GM12878 (cell line): ENCODE measurements at regions not wholly inside any gene's neighbourhood (a gene's known extent, or its start where the extent isn't known, plus 50 kb on each side); places are given as distances from the start of the nearest gene placed in this dataset.

Source experiments
- ATAC-seq: fragments of 200-7000 bp; cut with Tn5 transposase; 3 replicates; pipeline ENCODE4 v1.9.1; 2020; ENCODE audit warnings: mild to moderate bottlenecking, moderate library complexity
- BruUV-seq: library from RNA; stranded (reverse); fragments of 400-500 nt; replicated peaks from 2 replicates; lab custom pipeline; 2021; lab: Mats Ljungman, UMichigan
- CTCF ChIA-PET: fragments of 300-600 bp; sonication (Branson Sonifier 250); formaldehyde crosslinking; extraction: SDS; loops from one replicate; lab custom pipeline; 2021; ENCODE audit warnings: inconsistent platforms; lab: Yijun Ruan, JAX
- POLR2A ChIA-PET: fragments of 350-600 bp; formaldehyde crosslinking; extraction: SDS; loops from one replicate; lab custom pipeline; 2021; ENCODE audit warnings: inconsistent platforms; lab: Charles Lee
- RAD21 ChIA-PET: fragments of 300-600 bp; sonication (Branson Sonifier 250); formaldehyde crosslinking; loops from one replicate; lab custom pipeline; 2023; ENCODE audit warnings: antibody characterized with exemption; ENCODE audit not compliant: unreplicated experiment; lab: Charles Lee
- SMC1A ChIA-PET: fragments of 300-600 bp; sonication (Branson Sonifier 250); formaldehyde crosslinking; loops from one replicate; lab custom pipeline; 2023; ENCODE audit not compliant: unreplicated experiment, uncharacterized antibody; lab: Charles Lee
- DNase-seq: peaks from one replicate; pipeline ENCODE4 v3.0.0-alpha.2; 2011; ENCODE audit warnings: low read depth, low spot score
- FAIRE-seq: peaks from 3 replicates; lab custom pipeline; 2011; peaks lifted over from hg19 to GRCh38; lab: Jason Lieb, UNC
- H2AFZ ChIP-seq: 2 replicates; pipeline ENCODE4 v1.6.0; 2011; ENCODE audit warnings: low read depth, low read length, control low read depth; ENCODE audit not compliant: control insufficient read depth
- H3K27ac ChIP-seq: 2 replicates; pipeline ENCODE4 v1.5.1; 2011; ENCODE audit warnings: control low read depth; ENCODE audit not compliant: control insufficient read depth, insufficient read depth
- H3K27me3 ChIP-seq, 2 experiments: replicated peaks in 1 of 2; 2 replicates each; pipeline versions ENCODE4 v1.6.0 to v1.6.1; 2011; ENCODE audit warnings: low read length in 1 of 2; ENCODE audit not compliant: control insufficient read depth in 2 of 2, insufficient read depth in 2 of 2
- H3K36me3 ChIP-seq, 2 experiments: 2 replicates each; pipeline ENCODE4 v1.5.1; 2011; ENCODE audit warnings: low read length in 1 of 2; ENCODE audit not compliant: control insufficient read depth in 2 of 2, insufficient read depth in 2 of 2
- H3K4me1 ChIP-seq: 2 replicates; pipeline ENCODE4 v1.6.1; 2011; ENCODE audit warnings: mild to moderate bottlenecking, low read length, moderate library complexity, mixed read lengths; ENCODE audit not compliant: control insufficient read depth, insufficient read depth
- H3K4me2 ChIP-seq: 2 replicates; pipeline ENCODE4 v1.6.0; 2011; ENCODE audit warnings: control low read depth; ENCODE audit not compliant: control insufficient read depth, insufficient read depth
- H3K4me3 ChIP-seq: fragments of 200-600 bp; sonication (generic); 2 replicates; pipeline ENCODE4 v1.5.1; 2016
- H3K79me2 ChIP-seq: 2 replicates; pipeline ENCODE4 v1.6.0; 2011; ENCODE audit warnings: low read length; ENCODE audit not compliant: control insufficient read depth, insufficient read depth
- H3K9ac ChIP-seq: 2 replicates; pipeline ENCODE4 v1.8.0; 2011; ENCODE audit warnings: low read length, control low read depth, mixed read lengths; ENCODE audit not compliant: control insufficient read depth, insufficient read depth
- H3K9me3 ChIP-seq: replicated peaks from 3 replicates; pipeline ENCODE4 v1.5.1; 2011; ENCODE audit warnings: mild to moderate bottlenecking, low read length; ENCODE audit not compliant: control insufficient read depth, insufficient read depth
- H4K20me1 ChIP-seq: 2 replicates; pipeline ENCODE4 v1.6.0; 2011; ENCODE audit not compliant: control insufficient read depth, insufficient read depth
- BCL3 ChIP-seq: IDR thresholded peaks from 2 replicates; pipeline ENCODE4 v1.6.1; 2011; ENCODE audit warnings: borderline replicate concordance, low read depth, mild to moderate bottlenecking, moderate library complexity, low read length; ENCODE audit not compliant: insufficient read depth, poor library complexity, severe bottlenecking
- GABPA ChIP-seq: IDR thresholded peaks from 2 replicates; pipeline ENCODE4 v1.6.1; 2014; ENCODE audit warnings: antibody characterized with exemption, low read depth, mild to moderate bottlenecking, inconsistent platforms
- HSF1 ChIP-seq: fragments of 150-350 bp; IDR thresholded peaks from 2 replicates; pipeline ENCODE4 v1.6.1; 2014; ENCODE audit warnings: mild to moderate bottlenecking, low read depth, low read length
- JUNB ChIP-seq: IDR thresholded peaks from 2 replicates; pipeline ENCODE4 v1.6.1; 2016; ENCODE audit warnings: antibody characterized with exemption, mild to moderate bottlenecking
- MTA2 ChIP-seq: fragments of 450-650 bp; IDR thresholded peaks from 2 replicates; pipeline ENCODE4 v1.6.1; 2016; ENCODE audit warnings: low read depth, mild to moderate bottlenecking, moderate library complexity
- NR2C2 ChIP-seq: IDR thresholded peaks from 2 replicates; pipeline ENCODE4 v1.6.1; 2011; ENCODE audit warnings: borderline replicate concordance, low read depth; ENCODE audit not compliant: control insufficient read depth, insufficient read length
- RAD21 ChIP-seq: IDR thresholded peaks from 2 replicates; pipeline ENCODE4 v1.6.1; 2011; ENCODE audit warnings: mild to moderate bottlenecking, low read depth, low read length, moderate library complexity; ENCODE audit not compliant: insufficient read depth
- RELB ChIP-seq: fragments of 450-650 bp; IDR thresholded peaks from 2 replicates; pipeline ENCODE4 v1.6.1; 2017; ENCODE audit warnings: low read depth, mild to moderate bottlenecking, moderate library complexity
- RFX5 ChIP-seq: IDR thresholded peaks from 2 replicates; pipeline ENCODE4 v1.6.1; 2011; ENCODE audit warnings: low read depth, low read length, improper control_type of control experiment
- SMAD5 ChIP-seq: IDR thresholded peaks from 2 replicates; pipeline ENCODE4 v1.6.1; 2016; ENCODE audit warnings: antibody characterized with exemption, low read depth
- SMARCA5 ChIP-seq: fragments of 450-650 bp; IDR thresholded peaks from 2 replicates; pipeline ENCODE4 v1.6.1; 2017; ENCODE audit warnings: mild to moderate bottlenecking
- SPI1 ChIP-seq: IDR thresholded peaks from 2 replicates; pipeline ENCODE4 v1.6.1; 2011; ENCODE audit warnings: low read depth, mild to moderate bottlenecking, low read length, moderate library complexity, borderline replicate concordance; ENCODE audit not compliant: insufficient read depth
- TCF3 ChIP-seq: IDR thresholded peaks from 2 replicates; pipeline ENCODE4 v1.6.1; 2012; ENCODE audit warnings: low read depth, mild to moderate bottlenecking, low read length, borderline replicate concordance; ENCODE audit not compliant: insufficient read depth
- ZBTB11 ChIP-seq: fragments of 450-650 bp; formaldehyde crosslinking; IDR thresholded peaks from 2 replicates; pipeline ENCODE4 v1.5.0; 2022; ENCODE audit warnings: mild to moderate bottlenecking, missing genetic modification characterization
- ZNF622 ChIP-seq: fragments of 450-650 bp; IDR thresholded peaks from 2 replicates; pipeline ENCODE4 v1.6.1; 2017; ENCODE audit warnings: mild to moderate bottlenecking, inconsistent platforms
- ZSCAN29 ChIP-seq: fragments of 450-650 bp; IDR thresholded peaks from 2 replicates; pipeline ENCODE4 v1.6.1; 2017; ENCODE audit warnings: mild to moderate bottlenecking, moderate library complexity
- WGBS: methylation state at CpG from one replicate; pipeline ENCODE4 v1.1.6; 2016; ENCODE audit warnings: low lambda C conversion rate; ENCODE audit not compliant: insufficient replicate concordance, insufficient coverage; ENCODE audit errors: missing lambda C conversion rate; 5-methylcytosine and 5-hydroxymethylcytosine counted together
- in situ Hi-C: fragments of 300-500 bp; cut with MboI; formaldehyde crosslinking; loops from 9 replicates; pipeline ENCODE4 v1.14.3; 2018; ENCODE audit warnings: mixed read lengths
- intact Hi-C: fragments of 100-400 bp; cut with micrococcal nuclease; formaldehyde crosslinking; loops from one replicate; pipeline ENCODE4 v1.14.2; 2022; ENCODE audit not compliant: unreplicated experiment

GRCh38 chr4:32192363-32192762 is 1472.2 kb downstream of the PCDH7 start (continued):
- TF ChIP-seq RELB, result no peak
- TF ChIP-seq RFX5, result no peak
- TF ChIP-seq ZBTB11 (CRISPR knock-in tag), result no peak
- no peak for TF ChIP-seq GABPA

- Histone ChIP-seq H3K4me3 (no peak overlapping the region), H3K79me2 (no peaks in the 10 kb centered on the region), H3K27ac (no peak overlapping the region), H3K27me3 (no peaks in the 10 kb centered on the region), H2AFZ (no peak overlapping the region), H3K4me1 (no peaks in the 10 kb centered on the region), H4K20me1 (no peaks in the 10 kb centered on the region), H3K9ac (no peak overlapping the region), H3K9me3 (no peaks in the 10 kb centered on the region; the same call in 2 of the 3 replicates), H3K36me3 (no peaks in the 10 kb centered on the region), H3K4me2 (no peak overlapping the region)
- POLR2A ChIA-PET, result no interaction called here
- 19% methylated on average over 4 of the region's 4 CpGs for WGBS
- RAD21 ChIA-PET, result no interaction called here
- no peak for FAIRE-seq
- intact Hi-C loops, result no loop called here
- in situ Hi-C loops, result no loop called here
- SMC1A ChIA-PET, result no interaction called here
- DNase-seq, result no peak
- no TSS peak for BruUV-seq
- no peak for ATAC-seq
- CTCF ChIA-PET, result no interaction called here
- TF ChIP-seq RAD21 (no peak), HSF1 (no peak), JUNB (no peak), BCL3 (no peak), SMARCA5 (no peak), ZSCAN29 (no peak), NR2C2 (no peak), SPI1 (no peak), SMAD5 (no peak), TCF3 (no peak), ZNF622 (no peak), MTA2 (no peak)
These were observed 1472.8 kb downstream of the PCDH7 start for GRCh38 chr4:32192991-32193390.
